Left lung (tissue), 4 donors: ENCODE measurements at regions not wholly inside any gene's neighbourhood (a gene's known extent, or its start where the extent isn't known, plus 50 kb on each side); places are given as distances from the start of the nearest gene placed in this dataset.

Experiments
- ATAC-seq: fragments of 200-7000 bp; cut with Tn5 transposase; one replicate; pipeline ENCODE4 v1.9.1; 2020; ENCODE audit warnings: moderate library complexity
- DNase-seq, 4 donors: peaks; one replicate each; pipeline ENCODE4 v3.0.0-alpha.2; 2013 to 2020
- H3K27ac ChIP-seq, 2 donors: fragments of 200-600 bp; sonication (generic) in 1 of 2; one replicate each; pipeline versions ENCODE4 v1.5.0 to v1.8.0; 2020 to 2021
- H3K27me3 ChIP-seq, 2 donors: fragments of 200-600 bp; sonication (generic) in 1 of 2; one replicate each; pipeline versions ENCODE4 v1.5.0 to v1.8.0; 2020 to 2021
- H3K36me3 ChIP-seq, 2 donors: fragments of 200-600 bp; sonication (generic) in 1 of 2; one replicate each; pipeline versions ENCODE4 v1.5.0 to v1.8.0; 2020 to 2021
- H3K4me1 ChIP-seq, 2 donors: fragments of 200-600 bp; one replicate each; pipeline ENCODE4 v1.8.0; 2021
- H3K4me3 ChIP-seq, 2 donors: fragments of 200-600 bp; sonication (generic) in 1 of 2; one replicate each; pipeline versions ENCODE4 v1.5.0 to v1.8.0; 2020 to 2021; ENCODE audit warnings: mild to moderate bottlenecking in 1 of 2
- H3K9me3 ChIP-seq, 2 donors: fragments of 200-600 bp; sonication (generic) in 1 of 2; one replicate each; pipeline versions ENCODE4 v1.5.0 to v1.8.0; 2020 to 2021
- intact Hi-C, 2 donors: fragments of 100-400 bp; cut with DNase I; formaldehyde crosslinking; loops; one replicate each; pipeline versions ENCODE4 v1.11.2 to v1.14.2; 2022
- TF ChIP-seq, protein P1 (sequence below), 2 donors: fragments of 200-600 bp; sonication (generic) in 1 of 2; IDR thresholded peaks; one replicate each; pipeline versions ENCODE4 v1.5.0 to v1.8.0; 2021; ENCODE audit warnings: antibody characterized with exemption in 2 of 2
- donor health status: DM: no; HTN: yes; CAD: no.
- donor health status: DM: no; HTN: no; CAD: no.

DNA sequence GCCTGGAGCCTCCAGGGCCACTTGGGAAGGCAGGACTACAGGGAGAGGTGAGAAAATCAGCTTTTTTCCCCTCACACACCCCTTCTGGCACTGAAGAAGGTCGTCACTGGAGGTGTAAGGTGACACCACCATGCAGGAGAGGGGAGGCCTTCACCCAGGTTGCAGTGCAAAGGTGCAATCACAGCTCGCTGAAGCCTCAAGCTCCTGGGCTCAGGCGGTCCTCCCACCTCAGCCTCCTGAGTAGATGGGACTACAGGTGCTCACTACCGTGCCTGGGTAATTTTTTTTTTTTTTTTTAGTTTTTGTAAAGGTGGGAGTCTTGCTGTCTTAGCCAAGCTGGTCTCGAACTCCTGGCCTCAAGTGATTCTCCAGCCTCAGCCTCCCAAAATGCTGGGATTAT lies 93.6 kb downstream of the TNFAIP2 start:
- TF ChIP-seq, protein P1, sequence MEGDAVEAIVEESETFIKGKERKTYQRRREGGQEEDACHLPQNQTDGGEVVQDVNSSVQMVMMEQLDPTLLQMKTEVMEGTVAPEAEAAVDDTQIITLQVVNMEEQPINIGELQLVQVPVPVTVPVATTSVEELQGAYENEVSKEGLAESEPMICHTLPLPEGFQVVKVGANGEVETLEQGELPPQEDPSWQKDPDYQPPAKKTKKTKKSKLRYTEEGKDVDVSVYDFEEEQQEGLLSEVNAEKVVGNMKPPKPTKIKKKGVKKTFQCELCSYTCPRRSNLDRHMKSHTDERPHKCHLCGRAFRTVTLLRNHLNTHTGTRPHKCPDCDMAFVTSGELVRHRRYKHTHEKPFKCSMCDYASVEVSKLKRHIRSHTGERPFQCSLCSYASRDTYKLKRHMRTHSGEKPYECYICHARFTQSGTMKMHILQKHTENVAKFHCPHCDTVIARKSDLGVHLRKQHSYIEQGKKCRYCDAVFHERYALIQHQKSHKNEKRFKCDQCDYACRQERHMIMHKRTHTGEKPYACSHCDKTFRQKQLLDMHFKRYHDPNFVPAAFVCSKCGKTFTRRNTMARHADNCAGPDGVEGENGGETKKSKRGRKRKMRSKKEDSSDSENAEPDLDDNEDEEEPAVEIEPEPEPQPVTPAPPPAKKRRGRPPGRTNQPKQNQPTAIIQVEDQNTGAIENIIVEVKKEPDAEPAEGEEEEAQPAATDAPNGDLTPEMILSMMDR (IDR thresholded peaks at IDR 0.05), result no peak
- Histone ChIP-seq H3K4me1 (peaks cover 4 to 7% of the 10 kb centered on the region in 2 donors), H3K27me3 (peaks cover 13 to 45% of the 10 kb centered on the region in 2 donors), H3K36me3 (no peaks in the 10 kb centered on the region), H3K4me3 (no peak overlapping the region), H3K27ac (no peak overlapping the region), H3K9me3 (peaks cover 0 to 9% of the 10 kb centered on the region in 2 donors)
- intact Hi-C loops, result no loop called here
- ATAC-seq (no peak), DNase-seq (no peak)

- TF ChIP-seq, protein P1 (IDR thresholded peaks at IDR 0.05), result no peak
- ATAC-seq, result no peak
- Histone ChIP-seq H3K27me3 (peaks cover 13 to 52% of the 10 kb centered on the region in 2 donors), H3K4me1 (peaks cover 4 to 7% of the 10 kb centered on the region in 2 donors), H3K9me3 (peaks cover 0 to 9% of the 10 kb centered on the region in 2 donors), H3K27ac (no peak overlapping the region), H3K36me3 (no peaks in the 10 kb centered on the region), H3K4me3 (no peak overlapping the region)
- intact Hi-C loops, result no loop called here
- no peak for DNase-seq
Observed at GRCh38 chr14:103217538-103217937, 94.3 kb downstream of the TNFAIP2 start.

DNA sequence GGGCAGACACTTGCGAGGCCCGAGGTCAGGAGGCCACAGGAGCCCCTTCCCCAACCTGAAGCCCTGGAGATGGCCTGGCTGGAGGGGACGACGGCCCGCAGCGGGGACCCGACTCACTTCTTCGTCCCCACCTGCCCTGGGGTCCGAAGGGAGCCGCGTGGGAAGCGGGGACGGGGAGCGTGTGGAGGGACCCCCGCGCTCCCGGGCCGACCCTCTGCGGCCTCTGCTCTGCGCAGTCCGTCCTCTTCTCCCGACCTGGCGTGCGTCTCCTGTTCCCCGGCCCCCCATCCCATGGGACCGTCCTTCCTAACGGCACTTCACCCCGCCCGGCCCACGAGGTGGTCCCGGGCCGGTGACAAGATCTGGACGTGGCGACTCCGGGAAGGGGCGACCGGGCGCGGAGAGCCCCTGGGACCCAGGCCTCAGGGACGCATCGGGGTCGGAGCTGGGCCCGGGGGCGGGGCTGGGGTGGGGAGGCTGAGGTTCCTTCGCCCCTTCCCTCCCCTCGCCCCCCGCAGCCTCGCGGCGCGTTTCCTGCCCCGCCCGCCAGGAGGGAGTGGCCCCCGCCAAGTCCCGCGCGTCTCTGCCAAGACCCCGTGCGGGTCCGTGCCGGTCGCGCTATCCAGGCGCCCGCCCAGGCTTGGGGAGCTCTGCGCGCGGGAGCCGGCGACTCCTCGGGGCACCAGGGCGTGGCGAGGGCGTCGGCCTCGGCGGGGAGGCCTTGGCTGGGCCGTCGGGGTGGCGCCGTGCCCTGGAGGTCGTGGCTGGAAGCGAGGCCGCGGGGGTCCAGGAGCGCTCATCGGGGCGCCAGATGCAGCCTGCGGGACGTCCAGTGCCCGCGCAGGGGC lies 97.1 kb downstream of the TNFAIP2 start:
- no peak overlapping the region for H3K27ac ChIP-seq
- peaks cover 0 to 9% of the 10 kb centered on the region in 2 donors for H3K9me3 ChIP-seq
- H3K4me3 ChIP-seq, result peak overlapping the region in 1 of 2 donors; percentile 33

GRCh38 chr14:103220982-103221641 lies 97.9 kb downstream of the TNFAIP2 start:
- TF ChIP-seq, protein P1 (IDR thresholded peaks at IDR 0.05), result no peak
- DNase-seq (no peak), ATAC-seq (no peak)
- peak overlapping the region in 1 of 2 donors; percentile 33 for H3K4me3 ChIP-seq
- H3K4me1 ChIP-seq, result peaks cover 4 to 7% of the 10 kb centered on the region in 2 donors
- H3K27me3 ChIP-seq, result peaks cover 13 to 74% of the 10 kb centered on the region in 2 donors
- H3K27ac ChIP-seq, result no peak overlapping the region
- H3K36me3 ChIP-seq, result no peaks in the 10 kb centered on the region
- intact Hi-C loops, result no loop called here
- H3K9me3 ChIP-seq, result peaks cover 0 to 9% of the 10 kb centered on the region in 2 donors

More for the DNA sequence above, 97.1 kb downstream of the TNFAIP2 start:
- Histone ChIP-seq H3K36me3 (no peaks in the 10 kb centered on the region), H3K4me1 (peaks cover 4 to 7% of the 10 kb centered on the region in 2 donors), H3K27me3 (peaks cover 13 to 67% of the 10 kb centered on the region in 2 donors)
- intact Hi-C loops, result no loop called here
- DNase-seq (peak in 1 of 4 donors; percentile 7), ATAC-seq (peak; percentile 45)
- TF ChIP-seq, protein P1 (IDR thresholded peaks at IDR 0.05), result no peak

- no peaks in the 10 kb centered on the region for H3K36me3 ChIP-seq
- H3K4me3 ChIP-seq, result no peak overlapping the region
- intact Hi-C loops, result no loop called here
- H3K4me1 ChIP-seq, result peaks cover 4 to 7% of the 10 kb centered on the region in 2 donors
- ATAC-seq, result no peak
- H3K9me3 ChIP-seq, result peaks cover 0 to 9% of the 10 kb centered on the region in 2 donors
- no peak for DNase-seq
- no peak overlapping the region for H3K27ac ChIP-seq
- H3K27me3 ChIP-seq, result peaks cover 13 to 80% of the 10 kb centered on the region in 2 donors
- TF ChIP-seq, protein P1 (IDR thresholded peaks at IDR 0.05), result no peak
Observed at GRCh38 chr14:103221781-103222358, 98.6 kb downstream of the TNFAIP2 start.
